Fibroblast of the aortic adventitia (primary cell): ENCODE measurements at regions not wholly inside any gene's neighbourhood (a gene's known extent, or its start where the extent isn't known, plus 50 kb on each side); places are given as distances from the start of the nearest gene placed in this dataset.
A peak's percentile ranks its signal among the peaks of the same experiment; 100 is the strongest.

ENCODE experiments used
- DNase-seq: peaks from one replicate; pipeline ENCODE4 v3.0.0-alpha.2; 2010; ENCODE audit warnings: low read depth
- H3K4me3 ChIP-seq: 2 replicates; pipeline ENCODE4 v1.5.1; 2011; ENCODE audit warnings: low read depth, mild to moderate bottlenecking, control low read depth, low read length, moderate library complexity
- CTCF ChIP-seq: IDR thresholded peaks from 2 replicates; pipeline ENCODE4 v1.5.1; 2011; ENCODE audit warnings: mild to moderate bottlenecking, low read length, control low read depth, inconsistent platforms; ENCODE audit not compliant: insufficient read depth

DNA sequence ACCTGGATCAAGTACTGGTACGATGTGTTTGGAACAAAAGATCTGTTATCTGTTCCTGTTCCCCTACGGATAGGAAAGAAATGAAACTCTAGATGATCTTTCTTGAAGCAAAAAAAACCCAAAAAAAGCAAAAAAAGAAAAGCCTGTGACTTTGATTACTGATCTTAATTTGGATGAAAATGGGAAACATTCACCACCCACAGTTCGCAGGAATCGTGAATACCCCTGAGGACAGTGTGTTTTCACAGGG lies 138.7 kb upstream of the LMNTD1 start:
- H3K4me3 ChIP-seq = peak overlapping the region; percentile 34
- DNase-seq = no peak
- TF ChIP-seq CTCF = no peak

- peak; percentile 99 for DNase-seq
- peak; percentile 2 for TF ChIP-seq CTCF
- peak overlapping the region; percentile 34 for H3K4me3 ChIP-seq
Measured at GRCh38 chr12:25692115-25693035, 139.3 kb upstream of the LMNTD1 start.

DNA sequence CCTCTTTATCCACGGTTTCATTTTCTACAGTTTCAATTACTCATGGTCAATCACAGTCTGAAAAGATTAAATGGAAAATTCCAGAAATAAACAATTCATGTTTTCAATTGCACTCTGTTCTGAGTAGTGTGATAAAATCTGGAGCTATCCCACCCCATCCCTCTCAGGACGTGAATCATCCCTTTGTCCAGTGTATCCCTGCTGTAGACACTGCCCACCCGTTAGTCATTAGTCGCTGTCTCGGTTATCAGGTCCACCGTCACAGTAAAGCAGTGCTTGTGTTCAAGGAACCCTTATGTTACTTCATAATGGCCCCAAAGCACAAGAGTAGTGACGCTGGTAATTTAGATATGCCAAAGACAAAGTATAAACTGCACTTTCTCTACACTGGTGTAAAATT lies 141.0 kb upstream of the LMNTD1 start:
- H3K4me3 ChIP-seq = no peak overlapping the region
- DNase-seq = peak; percentile 95
- no peak for TF ChIP-seq CTCF

GRCh38 chr12:25695574-25695973 lies 142.5 kb upstream of the LMNTD1 start:
- no peak for DNase-seq
- no peak overlapping the region for H3K4me3 ChIP-seq
- no peak for TF ChIP-seq CTCF

GRCh38 chr12:25698772-25699171 lies 145.7 kb upstream of the LMNTD1 start:
- TF ChIP-seq CTCF = no peak
- peak; percentile 21 for DNase-seq
- H3K4me3 ChIP-seq = no peak overlapping the region

DNA sequence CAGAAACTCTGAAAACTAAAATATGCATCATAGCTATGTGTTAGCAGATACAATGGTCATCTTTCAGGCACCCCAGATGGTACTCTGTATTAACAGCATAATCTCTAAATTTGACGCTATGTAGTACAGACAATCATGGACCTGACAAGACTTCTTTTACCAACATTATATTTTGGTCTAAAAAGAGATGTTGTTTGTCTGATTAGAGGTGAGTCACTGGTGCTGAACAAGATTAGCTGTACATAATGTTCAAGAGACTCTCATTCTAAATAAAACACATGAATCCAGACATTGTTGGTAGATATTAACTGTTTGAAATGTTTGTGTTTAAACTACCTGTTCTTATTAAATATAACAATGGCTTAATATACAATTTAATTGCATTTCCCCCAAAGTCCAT lies 146.4 kb upstream of the LMNTD1 start:
- no peak for TF ChIP-seq CTCF

GRCh38 chr12:25701290-25701689 lies 148.2 kb upstream of the LMNTD1 start:
- H3K4me3 ChIP-seq = no peak overlapping the region
- DNase-seq = peak; percentile 74
- no peak for TF ChIP-seq CTCF

More for the DNA sequence above, 146.4 kb upstream of the LMNTD1 start:
- peak; percentile 43 for DNase-seq
- no peak overlapping the region for H3K4me3 ChIP-seq
